WERI-Rb-1 (cell line): ENCODE measurements at regions not wholly inside any gene's neighbourhood (a gene's known extent, or its start where the extent isn't known, plus 50 kb on each side); places are given as distances from the start of the nearest gene placed in this dataset.

Experiments
- DNase-seq: peaks from one replicate; pipeline ENCODE4 v3.0.0-alpha.2; 2020
- H3K27ac ChIP-seq: fragments of 250-450 bp; sonication (Bioruptor Pico); 2 replicates; pipeline ENCODE4 v1.5.1; 2020; ENCODE audit warnings: mild to moderate bottlenecking, moderate library complexity
- H3K27me3 ChIP-seq: fragments of 250-450 bp; sonication (Bioruptor Pico); 2 replicates; pipeline ENCODE4 v1.5.1; 2021; ENCODE audit warnings: mild to moderate bottlenecking, low read depth, moderate library complexity; ENCODE audit not compliant: insufficient read depth, severe bottlenecking
- H3K36me3 ChIP-seq: fragments of 250-450 bp; sonication (Bioruptor Pico); 2 replicates; pipeline ENCODE4 v1.5.1; 2020; ENCODE audit warnings: mild to moderate bottlenecking, moderate library complexity
- H3K4me3 ChIP-seq: 2 replicates; pipeline ENCODE4 v1.5.1; 2011; ENCODE audit warnings: low read depth, mild to moderate bottlenecking, control low read depth, low read length
- H3K9me3 ChIP-seq: fragments of 250-450 bp; sonication (Bioruptor Pico); 2 replicates; pipeline ENCODE4 v1.5.1; 2021; ENCODE audit warnings: mild to moderate bottlenecking, moderate library complexity; ENCODE audit not compliant: severe bottlenecking
- CTCF ChIP-seq: IDR thresholded peaks from 2 replicates; pipeline ENCODE4 v1.5.1; 2011; ENCODE audit warnings: low read depth, mild to moderate bottlenecking, control low read depth, inconsistent platforms, low read length

- Histone ChIP-seq H3K27ac (no peak overlapping the region), H3K4me3 (no peak overlapping the region), H3K9me3 (no peaks in the 10 kb centered on the region), H3K27me3 (no peaks in the 10 kb centered on the region), H3K36me3 (no peaks in the 10 kb centered on the region)
- no peak for TF ChIP-seq CTCF
- no peak for DNase-seq
Measured at GRCh38 chr18:78774741-78775141, 204.9 kb upstream of the SALL3 start.

GRCh38 chr18:78776151-78776550, 203.5 kb upstream of the SALL3 start:
- Histone ChIP-seq H3K27ac (no peak overlapping the region), H3K27me3 (no peaks in the 10 kb centered on the region), H3K36me3 (no peaks in the 10 kb centered on the region), H3K4me3 (no peak overlapping the region), H3K9me3 (no peaks in the 10 kb centered on the region)
- DNase-seq, result peak; percentile 2
- no peak for TF ChIP-seq CTCF

GRCh38 chr18:78776706-78777285, 202.8 kb upstream of the SALL3 start:
- no peak overlapping the region for H3K4me3 ChIP-seq
- no peaks in the 10 kb centered on the region for H3K36me3 ChIP-seq
- no peak for TF ChIP-seq CTCF
- peak; percentile 2 for DNase-seq
- no peaks in the 10 kb centered on the region for H3K27me3 ChIP-seq
- H3K9me3 ChIP-seq, result no peaks in the 10 kb centered on the region
- no peak overlapping the region for H3K27ac ChIP-seq

- DNase-seq, result no peak
- H3K4me3 ChIP-seq, result no peak overlapping the region
- no peaks in the 10 kb centered on the region for H3K27me3 ChIP-seq
- H3K9me3 ChIP-seq, result no peaks in the 10 kb centered on the region
- H3K36me3 ChIP-seq, result no peaks in the 10 kb centered on the region
- no peak overlapping the region for H3K27ac ChIP-seq
- no peak for TF ChIP-seq CTCF
Measured at GRCh38 chr18:78777992-78778391, 201.6 kb upstream of the SALL3 start.

- DNase-seq, result no peak
- Histone ChIP-seq H3K4me3 (no peak overlapping the region), H3K27ac (no peak overlapping the region), H3K27me3 (no peaks in the 10 kb centered on the region), H3K36me3 (no peaks in the 10 kb centered on the region), H3K9me3 (no peaks in the 10 kb centered on the region)
- no peak for TF ChIP-seq CTCF
Measured at GRCh38 chr18:78778651-78779050, 201.0 kb upstream of the SALL3 start.

- TF ChIP-seq CTCF, result no peak
- H3K27me3 ChIP-seq, result no peaks in the 10 kb centered on the region
- no peaks in the 10 kb centered on the region for H3K9me3 ChIP-seq
- no peak for DNase-seq
- no peak overlapping the region for H3K27ac ChIP-seq
- no peaks in the 10 kb centered on the region for H3K36me3 ChIP-seq
- H3K4me3 ChIP-seq, result no peak overlapping the region
Measured at GRCh38 chr18:78779996-78780718, 199.5 kb upstream of the SALL3 start.
